HCT116 (cell line): ENCODE measurements at regions not wholly inside any gene's neighbourhood (a gene's known extent, or its start where the extent isn't known, plus 50 kb on each side); places are given as distances from the start of the nearest gene placed in this dataset.

Source experiments
- ATAC-seq: fragments of 200-7000 bp; cut with Tn5 transposase; 2 replicates; pipeline ENCODE4 v1.9.1; 2020; ENCODE audit warnings: mild to moderate bottlenecking, moderate library complexity
- BruUV-seq: library from RNA; stranded (reverse); fragments of 400-500 nt; replicated peaks from 2 replicates; lab custom pipeline; 2021; lab: Mats Ljungman, UMichigan
- CTCF ChIA-PET: fragments of 300-600 bp; sonication (Branson Sonifier 250); formaldehyde crosslinking; loops from one replicate; lab custom pipeline; 2021; ENCODE audit warnings: antibody characterized with exemption; lab: Charles Lee
- POLR2A ChIA-PET: fragments of 300-600, 350-600 bp; sonication (Branson Sonifier 250); formaldehyde crosslinking; loops from one replicate; lab custom pipeline; 2021; ENCODE audit warnings: antibody characterized with exemption; lab: Charles Lee
- RAD21 ChIA-PET, 2 experiments: fragments of 300-600 bp; sonication (Branson Sonifier 250); formaldehyde crosslinking; loops; one replicate each; lab custom pipeline; 2023; ENCODE audit warnings: low total read pairs in 2 of 2; ENCODE audit not compliant: uncharacterized antibody in 2 of 2, unreplicated experiment in 2 of 2, low non-redundant PET in 1 of 2; lab: Charles Lee
- DNase-seq: peaks from one replicate; pipeline ENCODE4 v3.0.0-alpha.2; 2010; ENCODE audit warnings: low read depth, low spot score
- H2AFZ ChIP-seq: fragments of 200-600 bp; shearing (Covaris generic), sonication (generic); 2 replicates; pipeline ENCODE4 v1.6.1; 2017; ENCODE audit warnings: low read depth, mixed run types, mixed read lengths, antibody characterized with exemption, low read length; ENCODE audit not compliant: poor library complexity, severe bottlenecking
- H3K27ac ChIP-seq: 2 replicates; pipeline ENCODE4 v1.5.1; 2012; ENCODE audit warnings: low read depth, low read length
- H3K27me3 ChIP-seq: fragments of 200-600 bp; sonication (generic); 2 replicates; pipeline ENCODE4 v1.6.1; 2016; ENCODE audit warnings: mixed run types, low read length, mixed read lengths; ENCODE audit not compliant: insufficient read depth
- H3K36me3 ChIP-seq, 2 experiments: fragments of 200-500 bp in 1 of 2; fragments of 200-600 bp in 1 of 2; sonication (Bioruptor generic) in 1 of 2; sonication (generic) in 1 of 2; 2 replicates each; pipeline versions ENCODE4 v1.5.1 to v1.6.1; 2014 to 2016; ENCODE audit warnings: low read length in 2 of 2, inconsistent platforms in 1 of 2, mixed read lengths in 1 of 2, mixed run types in 1 of 2; ENCODE audit not compliant: insufficient read depth in 2 of 2, control insufficient read depth in 1 of 2
- H3K4me1 ChIP-seq, 2 experiments: fragments of 200-600 bp in 1 of 2; sonication (generic) in 1 of 2; 2 replicates each; pipeline versions ENCODE4 v1.5.1 to v1.6.1; 2012 to 2017; ENCODE audit warnings: low read length in 2 of 2, inconsistent platforms in 1 of 2, mild to moderate bottlenecking in 1 of 2, mixed read lengths in 1 of 2, mixed run types in 1 of 2, moderate library complexity in 1 of 2; ENCODE audit not compliant: insufficient read depth in 2 of 2, control insufficient read depth in 1 of 2
- H3K4me2 ChIP-seq: fragments of 200-600 bp; sonication (generic); 2 replicates; pipeline ENCODE4 v1.6.1; 2017; ENCODE audit warnings: mixed run types, low read length, mixed read lengths
- H3K4me3 ChIP-seq, 2 experiments: fragments of 200-600 bp in 1 of 2; sonication (generic) in 1 of 2; replicated peaks in 1 of 2; 2 replicates each; pipeline ENCODE4 v1.5.1; 2011 to 2016; ENCODE audit warnings: low read length in 2 of 2, control low read depth in 1 of 2, low read depth in 1 of 2, mild to moderate bottlenecking in 1 of 2, mixed read lengths in 1 of 2, mixed run types in 1 of 2
- H3K79me2 ChIP-seq: fragments of 200-600 bp; sonication (generic); 2 replicates; pipeline ENCODE4 v1.6.1; 2017; ENCODE audit warnings: mild to moderate bottlenecking, mixed run types, low read length, moderate library complexity, mixed read lengths; ENCODE audit not compliant: insufficient read depth
- H3K9ac ChIP-seq: fragments of 200-600 bp; sonication (generic); 2 replicates; pipeline ENCODE4 v1.6.1; 2016; ENCODE audit warnings: low read length, mixed read lengths
- H3K9me2 ChIP-seq: fragments of 200-600 bp; sonication (generic), shearing (Covaris generic); 2 replicates; pipeline ENCODE4 v1.6.1; 2017; ENCODE audit warnings: mixed run types, mild to moderate bottlenecking, moderate library complexity; ENCODE audit not compliant: insufficient read depth
- H3K9me3 ChIP-seq, 2 experiments: fragments of 200-500 bp in 1 of 2; fragments of 200-600 bp in 1 of 2; sonication (Bioruptor generic) in 1 of 2; sonication (generic) in 1 of 2; 2 replicates each; pipeline ENCODE4 v1.6.1; 2014 to 2017; ENCODE audit warnings: low read length in 2 of 2, mixed read lengths in 2 of 2, inconsistent platforms in 1 of 2, low read depth in 1 of 2, mild to moderate bottlenecking in 1 of 2, mixed run types in 1 of 2, moderate library complexity in 1 of 2; ENCODE audit not compliant: control insufficient read depth in 1 of 2, insufficient read depth in 1 of 2
- H4K20me1 ChIP-seq: fragments of 200-600 bp; sonication (generic), shearing (Covaris generic); 2 replicates; pipeline ENCODE4 v1.6.1; 2017; ENCODE audit warnings: mixed run types, mild to moderate bottlenecking, moderate library complexity; ENCODE audit not compliant: insufficient read depth
- CBX3 ChIP-seq: IDR thresholded peaks from 2 replicates; pipeline ENCODE4 v1.6.1; 2012; ENCODE audit warnings: low read depth
- EGR1 ChIP-seq: IDR thresholded peaks from 2 replicates; pipeline ENCODE4 v1.6.1; 2012; ENCODE audit warnings: low read depth
- ELF1 ChIP-seq: IDR thresholded peaks from 2 replicates; pipeline ENCODE4 v1.6.1; 2012; ENCODE audit warnings: low read depth, borderline replicate concordance
- EZH2 ChIP-seq: fragments of 200-600 bp; sonication (generic); IDR thresholded peaks from 2 replicates; pipeline ENCODE4 v1.6.1; 2017; ENCODE audit warnings: antibody characterized with exemption, mixed run types
- EZH2phosphoT487 ChIP-seq: fragments of 200-600 bp; IDR thresholded peaks from 2 replicates; pipeline ENCODE4 v1.6.1; 2018; ENCODE audit warnings: antibody characterized with exemption, borderline replicate concordance
- FOSL1 ChIP-seq: IDR thresholded peaks from 2 replicates; pipeline ENCODE4 v1.6.1; 2012; ENCODE audit warnings: low read depth
- JUND ChIP-seq: IDR thresholded peaks from 2 replicates; pipeline ENCODE4 v1.6.1; 2012
- POLR2AphosphoS5 ChIP-seq: IDR thresholded peaks from 2 replicates; pipeline ENCODE4 v1.6.1; 2011; ENCODE audit warnings: mild to moderate bottlenecking, low read depth, low read length, moderate library complexity
- RAD21 ChIP-seq: IDR thresholded peaks from 2 replicates; pipeline ENCODE4 v1.6.1; 2012; ENCODE audit warnings: low read depth, mild to moderate bottlenecking
- SIN3A ChIP-seq: IDR thresholded peaks from 2 replicates; pipeline ENCODE4 v1.6.1; 2012; ENCODE audit warnings: low read depth
- SRF ChIP-seq: IDR thresholded peaks from 2 replicates; pipeline ENCODE4 v1.6.1; 2012; ENCODE audit warnings: low read depth
- TCF7L2 ChIP-seq: IDR thresholded peaks from 2 replicates; pipeline ENCODE4 v1.7.0; 2011; ENCODE audit warnings: borderline replicate concordance, inconsistent platforms; ENCODE audit not compliant: insufficient read depth, insufficient read length; ENCODE audit errors: extremely low read depth
- ZNF274 ChIP-seq: fragments of 200-500 bp; sonication (Bioruptor generic); IDR thresholded peaks from 2 replicates; pipeline ENCODE4 v1.6.1; 2014; ENCODE audit warnings: mild to moderate bottlenecking, low read depth, low read length, inconsistent platforms
- intact Hi-C: fragments of 100-400 bp; cut with micrococcal nuclease; formaldehyde crosslinking; loops from 2 replicates; pipeline ENCODE4 v1.10.0; 2022
- TF ChIP-seq, protein P1 (sequence below), 3 experiments: fragments of 200-600 bp in 1 of 3; sonication (generic) in 1 of 3; IDR thresholded peaks in 2 of 3; conservative IDR thresholded peaks in 1 of 3; 2 replicates each; pipeline ENCODE4 v1.5.1; 2012 to 2017; ENCODE audit warnings: low read depth in 2 of 3, low read length in 2 of 3, antibody characterized with exemption in 1 of 3, borderline replicate concordance in 1 of 3, control low read depth in 1 of 3, mild to moderate bottlenecking in 1 of 3, mixed read lengths in 1 of 3, mixed run types in 1 of 3, moderate library complexity in 1 of 3; ENCODE audit not compliant: insufficient read depth in 1 of 3
- TF ChIP-seq, protein P2 (sequence below): IDR thresholded peaks from 2 replicates; pipeline ENCODE4 v1.6.1; 2012
- TF ChIP-seq, protein P3 (sequence below): IDR thresholded peaks from 2 replicates; pipeline ENCODE4 v1.6.1; 2012
- TF ChIP-seq, protein P4 (sequence below): IDR thresholded peaks from 2 replicates; pipeline ENCODE4 v1.6.1; 2012; ENCODE audit warnings: low read depth

DNA sequence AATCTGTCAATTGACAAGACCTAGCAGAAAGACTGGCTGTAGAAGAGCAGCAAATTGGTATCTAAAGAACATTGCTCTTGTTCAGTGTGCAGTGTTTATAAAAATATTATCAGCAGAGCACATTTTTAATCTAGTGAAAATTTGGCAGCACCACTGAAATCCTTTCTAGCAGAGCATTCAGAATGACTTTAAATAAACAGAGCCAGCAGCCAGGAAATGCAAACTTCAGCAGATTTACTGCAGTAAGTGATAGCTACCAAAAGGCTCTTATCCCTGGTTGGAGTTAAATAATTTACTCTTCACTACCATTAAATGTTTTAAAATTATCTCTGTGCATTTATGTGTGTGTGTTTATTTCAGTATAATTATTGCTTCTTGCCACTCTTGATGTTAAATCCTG, 590.9 kb upstream of the CITED2 start:
- intact Hi-C loops, result no loop called here
- no TSS peak for BruUV-seq
- Histone ChIP-seq H3K9ac (no peak overlapping the region), H3K4me3 (no peak overlapping the region), H3K9me3 (no peaks in the 10 kb centered on the region), H3K79me2 (no peaks in the 10 kb centered on the region), H3K36me3 (no peaks in the 10 kb centered on the region), H3K27ac (no peak overlapping the region), H3K4me2 (no peak overlapping the region), H3K9me2 (no peaks in the 10 kb centered on the region), H4K20me1 (no peaks in the 10 kb centered on the region), H3K4me1 (no peaks in the 10 kb centered on the region; a peak in 1 of 4 replicates), H2AFZ (no peak overlapping the region), H3K27me3 (no peaks in the 10 kb centered on the region)
- DNase-seq (no peak), ATAC-seq (no peak)
- CTCF ChIA-PET, result no interaction called here
- TF ChIP-seq, protein P1, sequence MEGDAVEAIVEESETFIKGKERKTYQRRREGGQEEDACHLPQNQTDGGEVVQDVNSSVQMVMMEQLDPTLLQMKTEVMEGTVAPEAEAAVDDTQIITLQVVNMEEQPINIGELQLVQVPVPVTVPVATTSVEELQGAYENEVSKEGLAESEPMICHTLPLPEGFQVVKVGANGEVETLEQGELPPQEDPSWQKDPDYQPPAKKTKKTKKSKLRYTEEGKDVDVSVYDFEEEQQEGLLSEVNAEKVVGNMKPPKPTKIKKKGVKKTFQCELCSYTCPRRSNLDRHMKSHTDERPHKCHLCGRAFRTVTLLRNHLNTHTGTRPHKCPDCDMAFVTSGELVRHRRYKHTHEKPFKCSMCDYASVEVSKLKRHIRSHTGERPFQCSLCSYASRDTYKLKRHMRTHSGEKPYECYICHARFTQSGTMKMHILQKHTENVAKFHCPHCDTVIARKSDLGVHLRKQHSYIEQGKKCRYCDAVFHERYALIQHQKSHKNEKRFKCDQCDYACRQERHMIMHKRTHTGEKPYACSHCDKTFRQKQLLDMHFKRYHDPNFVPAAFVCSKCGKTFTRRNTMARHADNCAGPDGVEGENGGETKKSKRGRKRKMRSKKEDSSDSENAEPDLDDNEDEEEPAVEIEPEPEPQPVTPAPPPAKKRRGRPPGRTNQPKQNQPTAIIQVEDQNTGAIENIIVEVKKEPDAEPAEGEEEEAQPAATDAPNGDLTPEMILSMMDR (IDR thresholded peaks at IDR 0.05 in 2 of 3, conservative IDR thresholded peaks at IDR 0.05 in 1 of 3; ENCODE audit: borderline replicate concordance in 1 of 3, insufficient read depth in 1 of 3, low read depth in 2 of 3, low read length in 2 of 3), result no peak
- TF ChIP-seq TCF7L2 (no peak), SIN3A (no peak)
- RAD21 ChIA-PET, result no interaction called here
- POLR2A ChIA-PET, result no interaction called here

DNA sequence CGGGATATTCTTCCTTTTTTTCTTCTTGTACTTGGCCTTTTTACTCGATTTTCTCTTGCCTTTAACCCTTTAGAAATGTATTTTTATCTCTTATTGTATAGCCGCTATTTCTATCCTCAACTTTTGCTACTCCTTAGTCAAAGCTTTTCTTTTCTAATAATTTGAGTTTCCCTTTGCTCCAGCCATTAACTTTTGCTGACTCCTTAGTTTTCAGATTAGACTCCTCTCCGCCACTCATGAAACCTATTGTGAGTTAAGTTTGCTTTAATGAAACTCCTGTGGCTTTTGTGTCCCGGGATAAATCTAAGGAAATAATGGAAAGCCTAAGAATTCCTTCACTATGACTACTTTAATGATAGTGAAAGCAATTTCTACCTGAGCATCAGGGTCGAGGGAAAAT, 590.3 kb upstream of the CITED2 start:
- POLR2A ChIA-PET, result no interaction called here
- intact Hi-C loops, result no loop called here
- CTCF ChIA-PET, result no interaction called here
- TF ChIP-seq POLR2AphosphoS5 (no peak), EZH2 (no peak), ELF1 (no peak), ZNF274 (no peak), CBX3 (no peak), EGR1 (no peak), RAD21 (no peak), SIN3A (no peak), JUND (no peak), SRF (no peak), EZH2phosphoT487 (no peak), TCF7L2 (no peak), FOSL1 (no peak)
- TF ChIP-seq, protein P2, sequence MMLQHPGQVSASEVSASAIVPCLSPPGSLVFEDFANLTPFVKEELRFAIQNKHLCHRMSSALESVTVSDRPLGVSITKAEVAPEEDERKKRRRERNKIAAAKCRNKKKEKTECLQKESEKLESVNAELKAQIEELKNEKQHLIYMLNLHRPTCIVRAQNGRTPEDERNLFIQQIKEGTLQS, result no peak
- TF ChIP-seq, protein P3, sequence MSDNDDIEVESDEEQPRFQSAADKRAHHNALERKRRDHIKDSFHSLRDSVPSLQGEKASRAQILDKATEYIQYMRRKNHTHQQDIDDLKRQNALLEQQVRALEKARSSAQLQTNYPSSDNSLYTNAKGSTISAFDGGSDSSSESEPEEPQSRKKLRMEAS, result no peak
- TF ChIP-seq, protein P4, sequence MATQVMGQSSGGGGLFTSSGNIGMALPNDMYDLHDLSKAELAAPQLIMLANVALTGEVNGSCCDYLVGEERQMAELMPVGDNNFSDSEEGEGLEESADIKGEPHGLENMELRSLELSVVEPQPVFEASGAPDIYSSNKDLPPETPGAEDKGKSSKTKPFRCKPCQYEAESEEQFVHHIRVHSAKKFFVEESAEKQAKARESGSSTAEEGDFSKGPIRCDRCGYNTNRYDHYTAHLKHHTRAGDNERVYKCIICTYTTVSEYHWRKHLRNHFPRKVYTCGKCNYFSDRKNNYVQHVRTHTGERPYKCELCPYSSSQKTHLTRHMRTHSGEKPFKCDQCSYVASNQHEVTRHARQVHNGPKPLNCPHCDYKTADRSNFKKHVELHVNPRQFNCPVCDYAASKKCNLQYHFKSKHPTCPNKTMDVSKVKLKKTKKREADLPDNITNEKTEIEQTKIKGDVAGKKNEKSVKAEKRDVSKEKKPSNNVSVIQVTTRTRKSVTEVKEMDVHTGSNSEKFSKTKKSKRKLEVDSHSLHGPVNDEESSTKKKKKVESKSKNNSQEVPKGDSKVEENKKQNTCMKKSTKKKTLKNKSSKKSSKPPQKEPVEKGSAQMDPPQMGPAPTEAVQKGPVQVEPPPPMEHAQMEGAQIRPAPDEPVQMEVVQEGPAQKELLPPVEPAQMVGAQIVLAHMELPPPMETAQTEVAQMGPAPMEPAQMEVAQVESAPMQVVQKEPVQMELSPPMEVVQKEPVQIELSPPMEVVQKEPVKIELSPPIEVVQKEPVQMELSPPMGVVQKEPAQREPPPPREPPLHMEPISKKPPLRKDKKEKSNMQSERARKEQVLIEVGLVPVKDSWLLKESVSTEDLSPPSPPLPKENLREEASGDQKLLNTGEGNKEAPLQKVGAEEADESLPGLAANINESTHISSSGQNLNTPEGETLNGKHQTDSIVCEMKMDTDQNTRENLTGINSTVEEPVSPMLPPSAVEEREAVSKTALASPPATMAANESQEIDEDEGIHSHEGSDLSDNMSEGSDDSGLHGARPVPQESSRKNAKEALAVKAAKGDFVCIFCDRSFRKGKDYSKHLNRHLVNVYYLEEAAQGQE, result no peak

More for the DNA sequence above, 590.3 kb upstream of the CITED2 start:
- no TSS peak for BruUV-seq
- DNase-seq (no peak), ATAC-seq (no peak)
- Histone ChIP-seq H2AFZ (no peak overlapping the region), H3K36me3 (no peaks in the 10 kb centered on the region), H3K27me3 (no peaks in the 10 kb centered on the region), H3K4me2 (no peak overlapping the region), H3K9me3 (no peaks in the 10 kb centered on the region), H3K9ac (no peak overlapping the region), H3K9me2 (no peaks in the 10 kb centered on the region), H3K79me2 (no peaks in the 10 kb centered on the region), H3K4me3 (no peak overlapping the region), H3K4me1 (no peaks in the 10 kb centered on the region), H3K27ac (no peak overlapping the region), H4K20me1 (no peaks in the 10 kb centered on the region)
- RAD21 ChIA-PET, result no interaction called here
